GM18873 (cell line): ENCODE measurements at regions not wholly inside any gene's neighbourhood (a gene's known extent, or its start where the extent isn't known, plus 50 kb on each side); places are given as distances from the start of the nearest gene placed in this dataset.
"Not testable (repeated sequence)": the region's sequence is repeated elsewhere in the genome, so short reads cannot be mapped to it uniquely, and the experiment has no call there.

ENCODE experiments used
- ATAC-seq: cut with Tn5 transposase; IDR thresholded peaks from one replicate; pipeline ENCODE4 v1.9.1; 2021; ENCODE audit warnings: mild to moderate bottlenecking, moderate library complexity, moderate number of reproducible peaks; ENCODE audit not compliant: unreplicated experiment, low FRiP score

DNA sequence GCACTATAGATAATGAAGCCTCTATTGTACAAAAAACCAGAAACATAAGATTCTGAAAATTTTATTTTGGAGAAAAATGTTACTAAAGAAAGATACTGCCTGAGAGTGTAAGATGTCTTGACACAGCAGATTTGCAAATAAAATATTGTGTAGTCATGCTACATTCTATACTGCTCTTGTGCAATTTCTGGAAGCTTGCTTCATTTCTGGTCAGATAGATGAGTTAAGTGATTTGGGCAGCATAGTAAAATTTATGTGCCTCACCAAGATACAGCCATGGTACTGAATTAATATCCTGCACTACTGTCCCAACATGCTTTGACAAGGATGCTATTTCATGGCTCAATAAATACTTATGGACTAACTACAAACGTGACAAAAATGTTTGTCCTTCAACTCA lies 55.1 kb upstream of the STARD13 start:
- no peak for ATAC-seq

DNA sequence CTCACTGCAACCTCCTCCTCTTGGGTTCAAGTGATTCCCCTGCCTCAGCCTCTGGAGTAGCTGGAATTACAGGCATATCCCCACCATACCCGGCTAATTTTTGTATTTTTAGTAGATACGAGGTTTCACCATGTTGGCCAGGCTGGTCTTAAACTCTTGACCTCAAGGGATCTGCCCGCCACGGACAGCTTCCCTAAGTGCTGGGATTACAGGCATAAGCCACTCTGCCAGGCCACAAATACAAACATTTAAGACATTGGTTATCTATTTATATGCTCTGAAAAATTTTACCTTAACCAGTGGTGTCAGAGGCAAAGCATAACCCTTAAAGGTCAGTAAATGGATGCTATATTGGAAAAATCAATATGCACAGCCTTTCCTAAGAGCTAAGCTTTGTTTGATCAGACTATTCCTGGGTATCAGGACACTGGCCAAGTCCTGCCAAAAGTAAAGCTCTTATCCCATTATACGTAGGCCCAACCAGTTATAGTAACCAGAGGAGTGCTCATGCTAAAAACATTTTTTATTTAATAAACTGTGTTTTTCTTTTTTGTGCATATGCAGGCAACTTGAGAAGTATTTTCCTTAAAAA lies 56.4 kb upstream of the STARD13 start:
- no peak for ATAC-seq

DNA sequence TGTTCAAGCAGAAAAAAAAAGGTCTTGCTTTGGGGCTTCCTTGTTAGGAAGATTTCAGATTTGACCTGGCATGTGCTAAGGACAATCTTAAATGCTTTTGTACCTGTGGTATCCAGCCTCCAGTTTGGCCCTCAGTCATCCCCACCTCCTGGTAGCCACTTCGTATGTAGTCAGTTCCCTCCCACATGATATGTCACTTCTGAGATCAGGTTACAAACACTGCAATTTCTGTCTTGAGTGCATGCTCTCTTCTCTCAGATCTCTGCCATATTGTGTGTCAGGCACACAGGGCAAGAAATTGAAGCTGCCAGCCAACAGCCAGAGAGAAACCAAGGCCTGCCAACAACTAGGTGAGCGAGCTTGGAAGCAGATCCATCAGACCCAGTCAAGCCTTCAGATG lies 60.3 kb upstream of the STARD13 start:
- ATAC-seq, result no peak

DNA sequence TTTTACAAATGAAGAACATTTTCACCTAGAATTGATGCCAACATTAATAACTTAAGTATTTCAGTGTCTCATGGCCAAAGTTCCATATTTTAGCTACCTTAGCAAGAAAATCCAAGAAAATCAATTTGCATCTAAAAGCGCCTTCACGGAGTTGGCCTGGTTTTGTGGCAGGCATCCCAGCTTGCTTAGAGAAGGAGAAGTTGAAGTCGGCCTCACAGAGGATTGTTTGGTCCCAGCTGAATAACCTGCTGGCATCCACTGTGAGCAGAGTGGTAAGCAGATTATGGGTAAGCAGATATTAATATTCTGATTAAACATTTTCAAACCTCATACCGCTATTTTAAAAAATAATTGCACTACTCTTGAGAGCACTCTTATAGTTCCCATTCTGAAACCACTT lies 62.3 kb upstream of the STARD13 start:
- ATAC-seq, result no peak

DNA sequence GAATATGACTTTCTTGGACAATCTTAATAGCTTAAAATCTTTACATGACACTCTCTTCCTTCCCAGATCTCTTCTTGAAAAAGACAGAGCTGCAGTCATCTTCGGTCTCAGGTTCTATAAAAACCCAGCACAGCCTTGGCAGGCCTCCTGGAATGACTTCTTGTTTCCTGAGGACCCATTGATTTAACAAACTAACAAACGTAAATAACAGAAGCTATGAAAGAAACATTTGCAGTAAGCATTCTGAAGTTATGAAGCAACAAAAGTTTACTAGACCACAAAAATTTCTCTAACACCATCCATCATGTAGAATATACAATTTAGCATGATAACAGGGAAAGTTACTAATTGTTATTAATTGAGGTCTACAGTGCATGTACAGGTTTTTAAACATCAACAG lies 62.8 kb upstream of the STARD13 start:
- ATAC-seq, result no peak

DNA sequence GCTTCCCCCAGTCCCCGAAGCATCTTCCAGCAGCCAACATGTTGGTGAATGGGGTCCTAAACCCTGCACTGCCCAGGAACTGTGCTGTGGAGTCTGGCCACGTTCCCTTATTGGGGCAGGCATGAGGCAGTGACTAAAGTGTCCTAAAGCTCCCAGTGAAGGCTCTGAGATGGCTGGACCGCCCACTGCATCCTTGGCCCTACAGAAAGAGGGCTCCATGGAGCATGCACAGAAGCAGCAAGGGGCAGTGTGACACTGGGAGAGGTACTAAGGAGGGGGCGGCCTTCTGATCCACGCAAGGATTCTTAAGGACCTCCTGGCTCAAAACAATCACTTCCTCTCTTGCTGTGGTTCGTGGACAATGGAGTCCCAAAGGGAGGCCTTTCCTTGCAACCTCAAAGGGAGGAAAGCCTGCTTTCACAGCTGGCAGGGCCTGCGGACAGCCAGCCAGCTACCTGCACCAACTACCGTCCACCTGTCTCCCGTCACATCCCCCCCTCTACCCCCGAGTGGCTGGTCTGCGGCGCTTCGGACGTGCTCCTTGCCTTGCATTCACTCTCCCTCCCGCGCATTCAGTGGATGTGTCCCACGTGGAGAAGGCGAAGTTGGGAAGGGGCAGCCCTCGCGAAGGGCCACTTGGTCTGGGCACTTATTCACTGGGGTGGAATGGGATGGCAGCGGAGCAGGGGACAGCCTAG lies 63.9 kb upstream of the STARD13 start:
- ATAC-seq, result no peak

DNA sequence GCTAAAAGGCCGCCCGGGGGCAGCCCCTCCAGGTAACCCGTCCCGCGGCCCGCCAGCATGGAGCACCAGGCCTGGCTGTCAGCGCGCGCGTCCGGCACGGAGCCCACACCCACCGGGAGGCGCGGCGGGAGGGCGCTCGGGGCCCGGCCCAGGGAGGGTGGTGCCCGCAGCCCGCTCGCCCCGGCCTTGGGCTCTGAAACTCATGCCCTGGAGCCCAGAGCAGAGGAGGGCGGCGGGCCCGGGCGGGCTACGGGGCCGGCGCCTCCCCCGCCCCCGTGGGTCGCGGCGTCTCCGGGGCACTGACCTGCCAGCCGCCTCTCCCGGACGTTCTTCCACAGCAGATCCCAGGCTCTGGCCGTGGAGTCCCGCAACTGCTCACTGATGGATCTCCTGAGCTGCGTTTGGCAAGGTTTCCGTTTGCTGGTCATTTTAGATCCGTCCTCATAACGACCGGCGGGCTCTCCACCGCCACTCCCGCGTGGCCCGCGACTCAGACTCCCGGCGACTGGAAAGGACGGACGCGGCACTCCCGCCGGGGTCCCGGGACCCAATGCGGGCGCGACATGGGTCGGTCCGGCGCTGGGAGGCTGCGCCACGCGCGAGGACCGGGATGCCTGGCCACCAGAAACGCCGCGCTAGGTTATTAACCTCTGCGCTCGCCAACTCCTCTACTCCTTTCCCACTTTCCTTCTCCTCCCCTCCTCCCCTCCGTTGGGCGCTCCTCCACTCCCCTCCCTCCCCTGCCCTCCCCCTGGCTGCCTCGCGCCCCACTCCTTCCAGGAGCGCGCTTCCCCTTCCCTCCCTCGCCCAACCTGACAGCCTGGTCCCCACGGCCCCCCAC lies 64.7 kb upstream of the STARD13 start:
- no peak for ATAC-seq

DNA sequence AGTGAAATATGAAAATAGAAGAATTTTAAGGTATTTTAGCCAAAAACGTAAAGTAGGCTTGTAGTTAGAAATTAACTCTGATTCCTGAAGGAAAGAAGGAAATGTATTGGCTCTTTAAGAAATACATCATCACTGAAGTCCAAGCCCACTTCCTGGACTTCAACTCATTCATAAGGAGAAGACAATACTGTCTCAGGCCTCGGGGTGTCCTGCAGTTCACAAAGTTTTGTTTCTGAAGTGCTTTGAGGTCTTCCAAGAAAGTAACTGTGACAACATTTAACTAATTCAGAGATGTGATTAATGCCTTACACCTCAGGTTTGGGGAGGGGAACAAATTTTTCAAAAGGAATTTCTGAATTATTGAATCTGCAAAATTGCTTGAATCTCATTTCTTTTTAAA lies 65.8 kb upstream of the STARD13 start:
- ATAC-seq, result no peak

DNA sequence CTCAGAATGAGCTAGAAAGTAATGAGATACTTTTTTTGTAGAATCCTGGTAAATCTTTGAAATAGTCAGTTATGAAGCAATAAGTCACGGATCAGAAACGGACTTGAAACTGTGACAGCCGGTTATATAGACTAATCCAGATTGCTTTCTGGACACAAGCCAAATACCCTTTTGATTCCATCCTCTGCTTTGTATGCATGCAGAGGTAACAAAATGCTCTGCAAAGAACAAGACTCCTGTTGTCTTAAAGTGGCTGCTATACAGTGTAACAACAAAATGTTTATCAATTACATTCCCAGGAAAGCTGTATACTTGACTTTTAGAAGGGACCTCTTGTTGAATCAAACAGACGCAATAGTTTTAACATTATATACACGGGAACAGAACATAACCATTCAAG lies 66.5 kb upstream of the STARD13 start:
- ATAC-seq, result no peak

DNA sequence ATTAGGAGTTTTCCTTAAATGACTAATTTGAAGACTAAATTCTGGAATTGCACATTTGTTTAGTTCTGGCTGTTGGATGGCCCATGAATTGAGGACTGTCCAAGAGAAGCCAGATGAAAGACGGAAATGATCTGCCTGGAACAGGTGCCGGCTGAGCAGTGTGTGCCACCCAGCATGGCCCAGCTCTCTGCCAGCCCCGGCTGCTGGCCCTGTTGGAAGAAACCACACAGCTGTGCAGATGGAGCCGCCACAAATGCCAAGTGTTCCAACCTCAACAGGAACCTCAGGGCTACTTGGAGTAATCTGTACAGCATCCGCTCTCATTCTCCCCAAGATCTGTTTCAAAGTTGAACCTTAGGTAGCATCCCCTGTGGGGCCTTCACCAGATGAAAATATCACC lies 67.0 kb upstream of the STARD13 start:
- ATAC-seq, result no peak

DNA sequence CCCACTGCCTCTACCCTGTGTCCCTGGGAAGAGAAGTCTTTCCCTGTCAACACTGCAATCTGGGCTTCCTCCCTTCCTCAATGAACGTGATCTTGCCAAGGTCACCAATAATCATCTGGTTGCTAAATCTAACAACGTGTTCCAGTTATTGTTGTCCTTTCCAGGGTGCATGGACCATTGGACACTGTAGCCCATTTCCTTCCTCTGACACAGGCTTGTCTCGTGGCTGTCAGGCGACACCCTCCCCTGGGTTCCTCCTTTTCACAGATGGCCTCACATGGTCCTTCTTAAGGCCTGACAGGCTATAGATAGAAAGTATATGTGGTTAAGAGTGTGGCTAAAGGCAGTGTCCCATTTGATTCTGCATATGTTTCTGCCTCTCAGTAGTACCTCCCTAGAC lies 67.7 kb upstream of the STARD13 start:
- no peak for ATAC-seq

DNA sequence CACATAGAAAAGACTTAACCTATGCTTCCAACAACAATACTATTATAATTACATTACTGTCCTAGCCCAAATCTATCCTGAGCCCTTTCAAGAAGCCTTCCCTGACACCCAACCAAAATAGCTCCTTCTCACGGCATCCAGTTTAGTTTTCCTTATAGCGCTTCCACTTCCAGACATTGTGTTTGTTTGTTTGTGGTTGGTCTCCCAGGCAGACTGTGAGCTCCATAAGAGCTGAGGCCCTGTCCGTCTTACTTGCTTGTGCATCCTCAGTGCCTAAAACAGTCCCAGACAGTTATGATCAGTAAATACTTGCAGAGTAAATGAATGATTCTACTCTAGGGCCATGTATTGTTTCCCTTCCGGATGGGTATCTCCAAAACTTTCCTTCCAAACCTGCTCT lies 68.1 kb upstream of the STARD13 start:
- ATAC-seq, result no peak

DNA sequence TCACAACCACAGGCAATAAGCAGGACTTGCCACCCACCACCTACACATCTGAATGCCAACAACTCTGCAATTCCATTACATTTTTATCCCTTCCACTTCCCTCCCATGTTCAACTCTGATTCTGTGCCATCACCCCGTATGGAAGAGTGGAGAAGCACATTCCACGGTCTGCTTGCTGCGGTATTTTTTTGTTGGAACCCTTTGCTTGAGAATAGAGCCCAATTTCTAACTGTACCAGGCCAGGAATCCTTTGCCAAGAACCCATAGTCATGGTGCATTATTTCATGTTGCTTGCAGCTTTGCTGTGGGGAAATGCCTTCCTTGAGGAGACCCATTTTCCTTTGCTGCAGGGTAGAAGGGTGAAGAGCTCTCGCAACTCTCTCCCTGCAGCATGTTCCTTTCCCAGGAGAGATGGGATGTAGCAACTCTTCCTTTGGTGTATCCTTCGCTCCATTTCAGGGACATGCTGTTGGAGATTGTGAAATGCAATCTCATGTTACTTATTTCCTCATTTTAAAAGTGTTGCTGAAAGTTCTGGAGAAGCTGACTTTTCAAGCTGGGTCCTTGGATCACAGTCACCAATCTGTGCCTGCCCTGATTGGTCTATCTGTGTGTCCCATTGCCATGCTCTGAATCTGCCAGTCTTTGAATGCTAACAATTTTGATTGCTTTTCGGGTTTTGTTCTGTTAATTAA lies 69.8 kb upstream of the STARD13 start:
- no peak for ATAC-seq

DNA sequence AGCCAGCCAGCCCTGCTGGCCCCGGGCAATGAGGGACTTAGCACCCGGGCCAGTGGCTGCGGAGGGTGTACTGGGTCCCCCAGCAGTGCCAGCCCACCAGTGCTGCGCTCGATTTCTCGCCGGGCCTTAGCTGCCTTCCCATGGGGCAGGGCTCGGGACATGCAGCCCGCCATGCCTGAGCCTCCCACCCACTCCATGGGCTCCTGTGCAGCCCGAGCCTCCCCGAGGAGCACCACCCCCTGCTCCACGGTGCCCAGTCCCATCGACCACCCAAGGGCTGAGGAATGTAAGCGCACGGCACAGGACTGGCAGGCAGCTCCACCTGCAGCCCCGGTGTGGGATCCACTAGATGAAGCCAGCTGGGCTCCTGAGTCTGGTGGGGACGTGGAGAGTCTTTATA lies 72.5 kb upstream of the STARD13 start:
- ATAC-seq, result not testable (repeated sequence)

DNA sequence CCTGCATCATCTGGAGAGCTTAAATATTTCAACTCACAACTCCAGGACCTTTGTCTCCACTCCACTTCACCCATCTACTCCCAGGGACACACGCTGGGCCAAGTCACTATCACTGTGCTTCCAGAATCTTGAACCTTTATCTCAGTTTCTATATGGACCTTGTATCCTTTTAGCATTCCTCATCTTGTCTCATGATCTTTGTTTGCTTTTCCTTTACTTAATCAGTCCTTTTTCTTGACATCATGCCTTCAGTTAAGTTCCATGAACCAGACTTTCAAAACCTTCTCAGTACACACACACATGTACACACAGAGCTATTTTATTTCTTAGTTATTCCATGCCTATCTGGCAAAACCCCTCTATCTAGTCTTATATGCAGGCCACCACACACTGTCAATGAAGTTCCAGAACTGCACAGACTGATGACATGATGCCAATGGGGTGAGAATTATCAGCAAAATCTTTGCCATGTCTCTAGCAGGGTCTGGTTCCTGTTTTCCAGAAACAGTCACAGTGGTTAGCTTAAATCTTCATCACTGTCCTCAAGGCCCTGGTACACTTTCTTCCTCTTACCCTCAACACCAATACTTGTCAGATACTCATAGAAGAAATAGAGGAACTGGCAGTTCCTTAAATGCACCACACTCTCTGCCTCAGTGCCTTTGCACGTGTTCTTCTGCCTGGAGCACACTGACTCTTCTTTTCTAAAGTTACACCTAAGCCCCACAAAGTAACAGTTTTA lies 77.6 kb upstream of the STARD13 start:
- no peak for ATAC-seq

DNA sequence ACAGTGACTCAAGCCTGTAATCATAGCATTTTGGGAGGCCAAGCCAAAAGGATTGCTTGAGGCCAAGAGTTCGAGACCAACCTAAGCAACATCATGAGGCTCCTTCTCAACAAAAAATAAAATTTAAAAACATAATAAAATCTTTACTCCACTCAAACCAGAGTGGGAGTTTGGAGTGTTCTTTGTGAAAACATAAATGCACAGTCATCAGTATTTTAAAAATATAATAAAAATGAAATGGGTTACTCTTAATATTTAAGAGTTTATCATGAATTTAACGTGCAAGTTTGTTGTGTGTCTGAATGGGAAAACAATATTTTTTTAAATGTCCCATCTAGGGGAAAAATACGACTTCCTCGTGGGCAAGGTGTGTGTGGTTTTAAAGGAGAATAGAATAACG lies 78.6 kb upstream of the STARD13 start:
- no peak for ATAC-seq

DNA sequence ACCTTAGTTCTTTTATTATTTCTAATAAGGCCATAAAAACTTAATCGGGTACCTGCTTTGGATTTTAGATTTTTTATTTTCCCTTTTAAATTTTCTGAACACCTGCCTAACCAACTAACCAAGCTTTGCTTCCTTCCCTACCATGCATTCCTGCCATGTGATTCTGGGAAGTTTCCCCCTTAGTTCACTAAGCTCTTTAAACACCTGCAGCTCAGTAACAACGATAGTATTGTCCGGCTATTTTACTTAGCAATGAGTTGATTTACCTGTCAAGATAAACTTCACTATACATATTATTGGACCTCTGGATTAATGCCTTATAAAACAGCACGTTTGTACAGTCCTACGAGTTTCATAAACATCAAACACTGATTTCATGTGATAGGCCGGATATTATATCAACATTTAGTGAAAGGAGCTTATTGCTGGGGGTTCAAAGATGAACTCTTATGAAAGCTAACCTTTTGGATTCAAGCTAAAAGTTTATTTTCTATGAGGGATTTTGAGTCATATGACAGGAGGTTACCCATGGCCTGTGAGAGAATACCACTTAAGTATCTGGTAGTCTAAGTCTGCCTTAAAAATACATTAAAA lies 81.0 kb upstream of the STARD13 start:
- ATAC-seq, result no peak

DNA sequence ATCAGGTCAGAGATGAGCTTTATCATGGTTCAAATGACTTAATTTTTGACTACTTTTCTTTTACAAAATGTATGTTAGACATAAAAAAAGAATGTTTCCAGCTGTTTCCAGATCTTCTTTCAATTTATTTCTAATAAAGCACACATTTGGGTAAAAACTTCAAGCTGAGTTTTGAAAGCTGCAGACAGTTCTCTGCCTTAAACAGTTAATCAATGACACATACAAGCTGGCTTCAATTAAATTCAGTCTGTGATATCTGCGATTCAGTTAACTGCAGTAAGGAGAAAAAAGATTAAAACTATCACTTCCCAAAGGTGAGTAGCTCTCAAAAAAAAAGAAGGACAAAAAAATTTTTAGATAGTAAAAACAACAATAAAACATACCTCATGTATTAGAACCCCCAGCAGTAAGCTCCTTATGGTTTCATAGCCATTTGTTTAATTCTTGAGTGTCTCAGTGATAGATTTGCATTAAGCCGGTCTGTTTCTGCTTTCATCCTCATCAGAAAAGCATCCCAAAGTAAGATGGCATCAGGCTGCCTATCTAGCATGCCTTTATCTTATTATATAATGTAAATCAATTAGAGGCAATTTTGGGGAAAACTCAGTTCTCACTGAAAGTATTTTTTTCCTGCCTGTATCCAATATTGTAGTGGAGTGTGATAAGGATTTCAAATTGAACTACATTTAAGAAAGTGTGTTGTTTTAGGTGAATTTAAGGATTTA lies 81.8 kb upstream of the STARD13 start:
- ATAC-seq, result no peak

DNA sequence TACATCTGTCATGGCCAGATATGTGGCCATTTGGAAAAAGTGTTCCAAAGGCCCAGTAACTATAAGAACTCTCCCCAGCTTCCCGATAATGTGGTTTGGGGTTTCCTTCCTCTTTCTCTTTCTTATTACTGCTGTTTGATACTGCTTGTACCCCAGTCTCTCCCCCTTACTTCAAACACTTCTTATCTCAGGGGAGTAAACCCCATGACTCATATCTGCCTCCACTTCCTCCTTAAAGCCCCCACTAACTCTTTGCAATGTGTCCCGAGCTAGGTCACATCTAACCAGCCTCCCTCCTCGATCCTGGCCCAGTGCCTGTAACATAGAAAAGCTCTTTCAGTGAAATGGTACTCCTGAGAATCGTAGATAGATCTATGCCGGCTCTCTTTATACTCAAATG lies 82.4 kb upstream of the STARD13 start:
- no peak for ATAC-seq
